HG03521 (cell line): ENCODE measurements at regions not wholly inside any gene's neighbourhood (a gene's known extent, or its start where the extent isn't known, plus 50 kb on each side); places are given as distances from the start of the nearest gene placed in this dataset.
"Not testable (repeated sequence)": the region's sequence is repeated elsewhere in the genome, so short reads cannot be mapped to it uniquely, and the experiment has no call there.

ENCODE experiments used
- ATAC-seq: cut with Tn5 transposase; IDR thresholded peaks from one replicate; pipeline ENCODE4 v1.9.1; 2021; ENCODE audit warnings: mild to moderate bottlenecking, moderate library complexity; ENCODE audit not compliant: unreplicated experiment

- not testable (repeated sequence) for ATAC-seq
Observed at GRCh38 chr11:67940440-67940839, 63.5 kb downstream of the UNC93B1 start.

- ATAC-seq: not testable (repeated sequence)
Observed at GRCh38 chr11:67938964-67939363, 64.9 kb downstream of the UNC93B1 start.

- not testable (repeated sequence) for ATAC-seq
Observed at GRCh38 chr11:67938371-67938770, 65.5 kb downstream of the UNC93B1 start.

- not testable (repeated sequence) for ATAC-seq
Observed at GRCh38 chr11:67923565-67923964, 80.3 kb downstream of the UNC93B1 start.

GRCh38 chr11:67920546-67920945, 83.4 kb downstream of the UNC93B1 start:
- not testable (repeated sequence) for ATAC-seq

- ATAC-seq: not testable (repeated sequence)
Observed at GRCh38 chr11:67912184-67912583, 91.7 kb downstream of the UNC93B1 start.

- not testable (repeated sequence) for ATAC-seq
Observed at GRCh38 chr11:67911211-67911610, 92.7 kb downstream of the UNC93B1 start.

- ATAC-seq: not testable (repeated sequence)
Observed at GRCh38 chr11:67910803-67911202, 93.1 kb downstream of the UNC93B1 start.

GRCh38 chr11:67906969-67907368, 96.9 kb downstream of the UNC93B1 start:
- ATAC-seq: not testable (repeated sequence)

- not testable (repeated sequence) for ATAC-seq
Observed at GRCh38 chr11:67899462-67899861, 104.4 kb downstream of the UNC93B1 start.

- not testable (repeated sequence) for ATAC-seq
Observed at GRCh38 chr11:67893487-67893886, 110.4 kb downstream of the UNC93B1 start.

- not testable (repeated sequence) for ATAC-seq
Observed at GRCh38 chr11:67889646-67890045, 114.3 kb downstream of the UNC93B1 start.

GRCh38 chr11:67888056-67888455, 115.8 kb downstream of the UNC93B1 start:
- not testable (repeated sequence) for ATAC-seq

- ATAC-seq: not testable (repeated sequence)
Observed at GRCh38 chr11:67886672-67887071, 117.2 kb downstream of the UNC93B1 start.

GRCh38 chr11:67886207-67886606, 117.7 kb downstream of the UNC93B1 start:
- not testable (repeated sequence) for ATAC-seq

GRCh38 chr11:67885574-67885973, 118.3 kb downstream of the UNC93B1 start:
- not testable (repeated sequence) for ATAC-seq

GRCh38 chr11:67884761-67885558, 118.9 kb downstream of the UNC93B1 start:
- not testable (repeated sequence) for ATAC-seq

GRCh38 chr11:67884073-67884757, 119.7 kb downstream of the UNC93B1 start:
- ATAC-seq: not testable (repeated sequence)

- not testable (repeated sequence) for ATAC-seq
Observed at GRCh38 chr11:67882304-67882703, 121.6 kb downstream of the UNC93B1 start.

GRCh38 chr11:67881836-67882235, 122.1 kb downstream of the UNC93B1 start:
- ATAC-seq: not testable (repeated sequence)

GRCh38 chr11:67880594-67881196, 123.2 kb downstream of the UNC93B1 start:
- ATAC-seq: not testable (repeated sequence)
